ACC112 (cell line): ENCODE measurements at regions not wholly inside any gene's neighbourhood (a gene's known extent, or its start where the extent isn't known, plus 50 kb on each side); places are given as distances from the start of the nearest gene placed in this dataset.

ENCODE experiments used
- H2AFZ ChIP-seq: fragments of 200-600 bp; sonication (generic); one replicate; pipeline ENCODE4 v1.6.0; 2017; ENCODE audit warnings: antibody characterized with exemption, low read length; ENCODE audit not compliant: unreplicated experiment
- H3K27ac ChIP-seq: fragments of 200-600 bp; sonication (generic); 2 replicates; pipeline ENCODE4 v1.5.1; 2014; ENCODE audit warnings: low read depth, mild to moderate bottlenecking, antibody characterized with exemption, low read length, moderate library complexity
- H3K27me3 ChIP-seq: fragments of 200-600 bp; sonication (generic); 2 replicates; pipeline ENCODE4 v1.6.1; 2014; ENCODE audit warnings: mild to moderate bottlenecking, antibody characterized with exemption, low read length, moderate library complexity, mixed read lengths; ENCODE audit not compliant: insufficient read depth
- H3K36me3 ChIP-seq: fragments of 200-600 bp; sonication (generic); 2 replicates; pipeline ENCODE4 v1.6.1; 2016; ENCODE audit warnings: mild to moderate bottlenecking, antibody characterized with exemption, low read length, moderate library complexity, mixed read lengths; ENCODE audit not compliant: insufficient read depth
- H3K4me1 ChIP-seq: fragments of 200-600 bp; sonication (generic); one replicate; pipeline ENCODE4 v1.6.1; 2016; ENCODE audit warnings: low read length, mixed read lengths; ENCODE audit not compliant: insufficient read depth, unreplicated experiment, control insufficient read depth
- H3K4me3 ChIP-seq: fragments of 200-600 bp; sonication (generic); 2 replicates; pipeline ENCODE4 v1.5.1; 2014; ENCODE audit warnings: mild to moderate bottlenecking, low read depth, low read length
- H3K79me2 ChIP-seq: fragments of 200-600 bp; sonication (generic); one replicate; pipeline ENCODE4 v1.6.0; 2016; ENCODE audit warnings: low read length; ENCODE audit not compliant: control insufficient read depth, unreplicated experiment, insufficient read depth

GRCh38 chr20:51267679-51268078 lies 244.8 kb upstream of the KCNG1 start:
- no peak overlapping the region for H3K4me3 ChIP-seq
- H3K36me3 ChIP-seq = no peaks in the 10 kb centered on the region
- H3K79me2 ChIP-seq = no peaks in the 10 kb centered on the region
- no peaks in the 10 kb centered on the region for H3K4me1 ChIP-seq
- no peak overlapping the region for H3K27ac ChIP-seq
- no peak overlapping the region for H2AFZ ChIP-seq
- H3K27me3 ChIP-seq = peaks cover 29% of the 10 kb centered on the region; the same call in 1 of the 2 replicates

DNA sequence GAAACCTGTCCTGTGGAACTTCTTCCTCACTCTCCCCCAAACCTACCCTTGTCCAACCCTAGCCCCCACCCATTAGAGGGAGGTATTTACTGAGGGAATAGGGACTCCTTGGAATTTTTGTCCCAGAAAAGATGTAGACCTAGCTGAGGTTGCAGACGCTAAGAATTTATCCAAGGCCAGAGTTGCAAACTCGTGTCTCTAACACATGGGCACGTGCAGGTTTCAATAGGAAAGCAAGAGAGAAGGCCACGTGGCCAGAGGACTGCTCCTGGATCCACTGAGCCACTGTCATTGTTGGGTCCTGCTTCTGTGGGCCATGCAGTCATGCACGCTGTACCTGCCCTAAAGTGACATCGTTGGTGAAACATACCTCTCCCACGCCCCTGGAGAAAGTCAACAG lies 243.4 kb upstream of the KCNG1 start:
- no peak overlapping the region for H3K4me3 ChIP-seq
- H2AFZ ChIP-seq = no peak overlapping the region
- no peak overlapping the region for H3K27ac ChIP-seq
- H3K36me3 ChIP-seq = no peaks in the 10 kb centered on the region
- no peaks in the 10 kb centered on the region for H3K4me1 ChIP-seq
- peaks cover 28% of the 10 kb centered on the region for H3K27me3 ChIP-seq
- H3K79me2 ChIP-seq = no peaks in the 10 kb centered on the region

DNA sequence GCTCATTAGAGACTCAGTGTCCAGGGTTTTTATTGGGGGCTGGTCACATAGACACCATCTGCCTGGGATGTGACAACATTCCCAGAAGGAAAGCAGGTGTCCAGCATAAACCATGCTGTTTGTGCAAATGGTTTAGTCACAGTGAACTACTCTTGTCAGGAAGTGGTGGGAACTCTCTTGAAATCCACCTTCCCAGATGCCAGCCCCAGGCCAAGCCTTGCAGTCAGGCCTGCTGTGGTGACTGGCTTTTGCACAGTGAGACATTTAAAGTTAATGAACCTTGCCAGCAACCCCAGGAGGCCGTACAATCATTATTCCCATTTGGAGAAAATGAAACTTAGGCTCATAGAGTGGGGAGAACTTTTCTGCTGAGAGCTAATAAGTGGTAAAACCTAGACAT lies 242.5 kb upstream of the KCNG1 start:
- H3K4me3 ChIP-seq = no peak overlapping the region
- H3K4me1 ChIP-seq = no peaks in the 10 kb centered on the region
- no peaks in the 10 kb centered on the region for H3K79me2 ChIP-seq
- no peaks in the 10 kb centered on the region for H3K36me3 ChIP-seq
- H2AFZ ChIP-seq = no peak overlapping the region
- no peak overlapping the region for H3K27ac ChIP-seq
- H3K27me3 ChIP-seq = peaks cover 30% of the 10 kb centered on the region

DNA sequence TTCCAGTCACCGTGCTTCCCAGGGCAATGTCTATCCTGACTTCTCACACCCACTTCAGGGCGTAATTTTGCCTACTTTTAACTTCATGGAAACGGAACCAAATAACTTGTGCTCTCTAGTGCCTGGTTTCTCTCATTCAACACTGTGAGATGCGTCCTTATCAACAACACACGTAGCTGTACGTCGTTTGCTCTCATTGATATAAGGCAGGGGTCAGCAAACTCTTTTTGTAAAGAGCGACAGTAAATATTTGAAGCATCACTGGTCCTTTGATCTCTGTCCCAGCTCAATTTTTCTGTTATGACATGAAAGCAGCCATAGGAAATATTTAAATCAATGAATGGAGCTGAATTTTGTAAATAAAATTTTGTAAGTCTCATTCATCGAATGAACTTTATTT lies 239.3 kb upstream of the KCNG1 start:
- no peaks in the 10 kb centered on the region for H3K36me3 ChIP-seq
- peaks cover 51% of the 10 kb centered on the region for H3K27me3 ChIP-seq
- H2AFZ ChIP-seq = no peak overlapping the region
- H3K4me3 ChIP-seq = no peak overlapping the region
- no peaks in the 10 kb centered on the region for H3K79me2 ChIP-seq
- H3K27ac ChIP-seq = no peak overlapping the region
- H3K4me1 ChIP-seq = no peaks in the 10 kb centered on the region

DNA sequence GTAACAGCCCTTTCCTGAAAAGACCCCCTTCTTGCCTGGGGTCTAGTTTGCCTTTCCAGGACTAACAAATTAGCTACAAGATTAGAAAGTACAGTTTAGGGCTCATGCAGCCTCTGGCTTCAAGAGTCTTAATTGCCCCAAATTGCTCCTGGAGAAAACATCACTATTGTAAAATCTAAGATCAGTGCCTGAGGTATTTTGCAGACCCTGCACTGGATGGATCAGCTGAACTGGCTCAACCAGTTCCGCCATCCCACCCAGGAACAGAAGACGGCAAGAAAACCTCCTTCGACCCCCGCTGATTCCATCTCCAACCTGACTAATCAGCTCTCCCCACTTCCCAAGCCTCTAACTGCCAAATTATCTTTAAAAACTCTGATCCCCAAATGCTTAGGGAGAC lies 236.5 kb upstream of the KCNG1 start:
- H3K27ac ChIP-seq = no peak overlapping the region
- H2AFZ ChIP-seq = no peak overlapping the region
- no peak overlapping the region for H3K4me3 ChIP-seq
- no peaks in the 10 kb centered on the region for H3K79me2 ChIP-seq
- no peaks in the 10 kb centered on the region for H3K4me1 ChIP-seq
- peaks cover 60% of the 10 kb centered on the region for H3K27me3 ChIP-seq
- H3K36me3 ChIP-seq = no peaks in the 10 kb centered on the region

GRCh38 chr20:51258582-51259165 lies 235.8 kb upstream of the KCNG1 start:
- Histone ChIP-seq H3K4me1 (no peaks in the 10 kb centered on the region), H3K27me3 (peaks cover 64% of the 10 kb centered on the region), H3K79me2 (no peaks in the 10 kb centered on the region), H3K4me3 (no peak overlapping the region), H2AFZ (no peak overlapping the region), H3K36me3 (no peaks in the 10 kb centered on the region), H3K27ac (no peak overlapping the region)

- Histone ChIP-seq H3K27me3 (peaks cover 86% of the 10 kb centered on the region), H2AFZ (no peak overlapping the region), H3K4me3 (no peak overlapping the region), H3K79me2 (no peaks in the 10 kb centered on the region), H3K36me3 (no peaks in the 10 kb centered on the region), H3K4me1 (no peaks in the 10 kb centered on the region), H3K27ac (no peak overlapping the region)
These were observed 232.5 kb upstream of the KCNG1 start for GRCh38 chr20:51255417-51255816.

GRCh38 chr20:51253280-51253679 lies 230.4 kb upstream of the KCNG1 start:
- H3K79me2 ChIP-seq = no peaks in the 10 kb centered on the region
- no peak overlapping the region for H3K27ac ChIP-seq
- H3K36me3 ChIP-seq = no peaks in the 10 kb centered on the region
- no peaks in the 10 kb centered on the region for H3K4me1 ChIP-seq
- peaks cover 83% of the 10 kb centered on the region for H3K27me3 ChIP-seq
- H2AFZ ChIP-seq = no peak overlapping the region
- H3K4me3 ChIP-seq = no peak overlapping the region

- H3K4me3 ChIP-seq = no peak overlapping the region
- peaks cover 59% of the 10 kb centered on the region for H3K27me3 ChIP-seq
- H3K79me2 ChIP-seq = no peaks in the 10 kb centered on the region
- H2AFZ ChIP-seq = no peak overlapping the region
- no peaks in the 10 kb centered on the region for H3K36me3 ChIP-seq
- no peaks in the 10 kb centered on the region for H3K4me1 ChIP-seq
- no peak overlapping the region for H3K27ac ChIP-seq
These were observed 226.9 kb upstream of the KCNG1 start for GRCh38 chr20:51249781-51250180.

GRCh38 chr20:51249215-51249614 lies 226.3 kb upstream of the KCNG1 start:
- Histone ChIP-seq H3K79me2 (no peaks in the 10 kb centered on the region), H3K4me1 (no peaks in the 10 kb centered on the region), H3K27me3 (peaks cover 58% of the 10 kb centered on the region), H3K36me3 (no peaks in the 10 kb centered on the region), H3K4me3 (no peak overlapping the region), H3K27ac (no peak overlapping the region), H2AFZ (no peak overlapping the region)

- no peak overlapping the region for H3K4me3 ChIP-seq
- H3K4me1 ChIP-seq = no peaks in the 10 kb centered on the region
- H3K36me3 ChIP-seq = no peaks in the 10 kb centered on the region
- peaks cover 59% of the 10 kb centered on the region for H3K27me3 ChIP-seq
- no peak overlapping the region for H2AFZ ChIP-seq
- no peak overlapping the region for H3K27ac ChIP-seq
- H3K79me2 ChIP-seq = no peaks in the 10 kb centered on the region
These were observed 221.6 kb upstream of the KCNG1 start for GRCh38 chr20:51244466-51244865.
